ENCODE measurements at regions not wholly inside any gene's neighbourhood (a gene's known extent, or its start where the extent isn't known, plus 50 kb on each side); places are given as distances from the start of the nearest gene placed in this dataset.

DNA sequence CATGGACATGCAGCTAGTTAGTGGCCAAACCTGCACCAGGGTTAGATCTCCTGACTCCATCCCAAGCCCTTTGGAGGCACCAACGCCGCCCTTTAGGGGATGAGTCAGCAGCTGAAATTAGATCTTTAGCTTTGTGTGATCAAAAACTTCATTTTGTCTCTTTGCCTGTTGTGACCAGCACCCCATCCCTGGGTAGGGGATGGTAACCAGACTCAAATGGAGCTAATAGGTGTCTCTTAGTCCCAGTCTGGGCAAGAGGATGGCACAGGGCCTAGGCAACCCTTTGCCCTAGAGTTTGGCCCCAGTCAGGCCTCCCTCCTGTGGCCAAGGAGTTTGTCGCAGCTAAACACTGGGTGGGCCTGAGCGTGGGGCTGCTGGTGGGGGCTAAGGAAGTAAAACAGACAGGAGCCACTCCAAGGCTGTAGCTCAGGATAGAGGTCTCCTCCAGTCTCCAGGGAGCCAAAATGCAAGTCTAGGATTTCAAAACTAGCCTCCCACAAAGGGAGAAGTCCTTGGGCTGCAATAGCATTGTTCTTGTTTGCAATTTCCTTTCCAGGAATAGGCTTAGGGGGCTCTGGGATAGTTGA lies 105.1 kb downstream of the CPN2 start:
- Histone ChIP-seq H3K56ac (ENCODE audit: insufficient read length, low read depth, low read length) (no peak overlapping the region), H3K23me2 (ENCODE audit: insufficient read length, low read depth, low read length, poor library complexity, severe bottlenecking) (no peaks in the 10 kb centered on the region), H4K5ac (ENCODE audit: insufficient read length, low read depth, low read length) (no peak overlapping the region), H2BK12ac (ENCODE audit: insufficient read length, low read depth, low read length) (no peak overlapping the region), H2BK5ac (ENCODE audit: insufficient read length, low read length) (no peak overlapping the region), H3K4ac (ENCODE audit: low read depth, low read length) (no peak overlapping the region), H3K14ac (ENCODE audit: insufficient read depth, low read length) (no peak overlapping the region), H3K79me1 (ENCODE audit: insufficient read depth, low read depth, low read length, poor library complexity, severe bottlenecking) (no peaks in the 10 kb centered on the region), H3K9me3 (ENCODE audit: control insufficient read depth, low read depth, low read length) (no peaks in the 10 kb centered on the region), H2BK15ac (ENCODE audit: low read depth, low read length) (no peak overlapping the region), H3K23ac (ENCODE audit: insufficient read length, low read depth, low read length) (no peak overlapping the region), H3K27me3 (ENCODE audit: insufficient read depth, low read length) (no peaks in the 10 kb centered on the region), H4K91ac (ENCODE audit: insufficient read length, low read depth, low read length) (no peak overlapping the region), H4K20me1 (ENCODE audit: control insufficient read depth, insufficient read depth, insufficient read length) (no peaks in the 10 kb centered on the region), H3K27ac (ENCODE audit: insufficient read length, low read depth, low read length) (no peak overlapping the region), H3K79me2 (ENCODE audit: insufficient read depth, low read length) (no peaks in the 10 kb centered on the region), H2AFZ (ENCODE audit: low read length) (no peak overlapping the region), H2BK20ac (ENCODE audit: low read depth, low read length, poor library complexity, severe bottlenecking) (no peak overlapping the region), H3K18ac (ENCODE audit: insufficient read length, low read depth, low read length) (no peak overlapping the region), H3K4me1 (ENCODE audit: insufficient read depth, low read length) (peaks cover 3% of the 10 kb centered on the region), H3K4me2 (ENCODE audit: insufficient read depth, insufficient read length, low read length) (no peak overlapping the region), H2BK120ac (ENCODE audit: low read depth, low read length, poor library complexity, severe bottlenecking) (no peak overlapping the region), H2AK5ac (ENCODE audit: insufficient read length, low read length) (no peak overlapping the region), H3T11ph (ENCODE audit: low read length) (no peak overlapping the region), H3K9ac (ENCODE audit: extremely low read depth, insufficient read length, low read length) (no peak overlapping the region), H4K8ac (replicated peaks; ENCODE audit: insufficient read length, low read depth, low read length) (no peak overlapping the region)
- peak; percentile 47 for DNase-seq
- WGBS (ENCODE audit: extremely low coverage, insufficient read length, low lambda C conversion rate): no CpG with 5 or more reads among the region's 4 CpGs
- H3K27ac Mint-ChIP-seq: no peak overlapping the region
- H3K4me3 Mint-ChIP-seq: no peak overlapping the region
- peaks cover 2% of the 10 kb centered on the region for H3K27me3 Mint-ChIP-seq (ENCODE audit: low read depth)
- H3K36me3 Mint-ChIP-seq (ENCODE audit: insufficient read depth in 1 of 3, low read depth in 3 of 3): no peaks in the 10 kb centered on the region
- peak; percentile 61 for TF ChIP-seq CTCF (conservative IDR thresholded peaks at IDR 0.05)
- H3K4me1 Mint-ChIP-seq: peaks cover 18% of the 10 kb centered on the region in 2 experiments
- H3K9me3 Mint-ChIP-seq: no peaks in the 10 kb centered on the region

Measured in H9 (cell line).